Stimulated activated CD4-positive, alpha-beta T cell treated with anti-CD3 and anti-CD28 coated beads, Interleukin-12 subunit alpha, Interleukin-12 subunit beta, amount 100 ng/mL, for 48 hours (primary cell): ENCODE measurements at regions not wholly inside any gene's neighbourhood (a gene's known extent, or its start where the extent isn't known, plus 50 kb on each side); places are given as distances from the start of the nearest gene placed in this dataset.

ENCODE experiments used
- DNase-seq, 3 donors: peaks; one replicate each; pipeline ENCODE4 v3.0.0-alpha.2; 2020; ENCODE audit warnings: low read depth in 2 of 3, low spot score in 1 of 3

DNA sequence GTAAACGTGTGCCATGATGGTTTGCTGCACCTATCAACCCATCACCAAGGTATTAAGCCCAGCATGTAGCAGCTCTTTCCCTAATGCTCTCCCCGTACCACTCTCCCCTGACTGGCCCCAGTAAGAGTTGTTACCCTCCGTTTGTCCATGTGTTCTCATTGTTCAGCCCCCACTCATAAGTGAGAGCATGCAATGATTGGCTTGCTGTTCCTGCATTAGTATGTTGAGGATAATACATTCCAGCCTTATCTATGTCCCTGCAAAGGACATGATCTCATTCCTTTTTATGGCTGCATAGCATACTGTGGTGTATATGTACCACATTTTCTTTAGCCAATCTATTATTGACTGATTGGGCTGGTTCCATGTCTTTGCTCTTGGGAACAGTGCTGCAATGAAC is 1294.9 kb upstream of the CDH8 start:
- no peak for DNase-seq

GRCh38 chr16:63326736-63327339 is 1290.6 kb upstream of the CDH8 start:
- no peak for DNase-seq

GRCh38 chr16:63323722-63324705 is 1287.8 kb upstream of the CDH8 start:
- no peak for DNase-seq

- no peak for DNase-seq
These were observed 1286.8 kb upstream of the CDH8 start for GRCh38 chr16:63323055-63323454.

DNA sequence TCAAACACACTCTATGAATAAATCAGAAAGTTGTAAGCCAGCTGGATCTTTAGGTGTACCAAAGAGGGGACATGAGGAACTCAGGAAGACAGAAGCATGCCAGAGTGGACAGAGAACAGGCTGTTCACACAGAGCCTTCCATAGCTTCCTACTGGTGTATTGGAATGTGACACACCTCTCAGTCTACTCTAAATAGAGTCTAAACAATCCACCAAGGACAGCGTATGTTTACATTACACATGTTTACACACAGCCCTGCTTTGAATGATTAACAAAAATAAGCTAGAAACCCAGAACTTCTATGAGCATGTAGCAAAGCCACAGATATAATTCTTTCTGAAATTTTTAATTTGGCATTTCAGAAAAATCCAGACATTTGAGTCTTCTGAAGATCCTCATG is 1279.0 kb upstream of the CDH8 start:
- DNase-seq = no peak

DNA sequence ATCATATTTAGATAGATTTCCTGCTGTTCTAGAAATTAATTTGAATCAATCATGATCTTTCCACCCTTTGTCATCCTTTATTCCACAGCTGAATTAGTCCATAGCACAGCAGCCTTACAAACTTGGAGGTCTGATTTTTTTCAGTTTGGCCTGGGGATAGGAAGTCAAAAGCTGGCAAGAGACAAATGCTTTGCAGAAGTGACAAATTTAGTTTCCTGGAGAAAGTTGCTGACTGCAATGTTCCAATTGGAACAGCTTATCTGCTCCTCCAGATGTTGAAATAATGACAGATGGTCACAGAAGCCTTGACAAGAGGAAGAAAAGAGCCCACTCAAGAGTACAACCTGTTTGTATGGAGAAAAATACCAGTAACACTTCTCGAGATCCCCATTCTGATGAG is 1276.1 kb upstream of the CDH8 start:
- DNase-seq = no peak

GRCh38 chr16:63311313-63311712 is 1275.1 kb upstream of the CDH8 start:
- DNase-seq = no peak

GRCh38 chr16:63302811-63303210 is 1266.6 kb upstream of the CDH8 start:
- no peak for DNase-seq

GRCh38 chr16:63301349-63301748 is 1265.1 kb upstream of the CDH8 start:
- DNase-seq = no peak

GRCh38 chr16:63298993-63299392 is 1262.8 kb upstream of the CDH8 start:
- DNase-seq = no peak

GRCh38 chr16:63292036-63292435 is 1255.8 kb upstream of the CDH8 start:
- DNase-seq = no peak

GRCh38 chr16:63289834-63290460 is 1253.7 kb upstream of the CDH8 start:
- no peak for DNase-seq

DNA sequence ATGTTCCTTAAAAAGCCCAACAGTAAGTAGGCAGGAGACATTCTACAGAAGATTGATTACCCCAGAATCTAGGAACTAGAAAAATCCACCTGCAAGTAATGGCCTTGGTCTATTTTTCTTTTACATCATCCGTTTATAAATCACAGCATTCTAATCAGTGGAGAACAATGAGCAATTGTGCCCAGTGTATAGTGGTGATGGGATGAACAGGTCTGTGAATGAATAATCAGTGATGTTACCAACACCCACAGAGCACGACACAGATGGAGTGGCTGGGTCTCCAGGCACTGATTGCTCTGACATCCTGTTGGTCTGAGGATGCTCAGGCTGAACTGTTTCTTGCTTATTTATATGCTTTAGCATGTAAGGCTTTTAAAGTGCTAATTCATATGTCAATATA is 1251.2 kb upstream of the CDH8 start:
- DNase-seq = no peak

DNA sequence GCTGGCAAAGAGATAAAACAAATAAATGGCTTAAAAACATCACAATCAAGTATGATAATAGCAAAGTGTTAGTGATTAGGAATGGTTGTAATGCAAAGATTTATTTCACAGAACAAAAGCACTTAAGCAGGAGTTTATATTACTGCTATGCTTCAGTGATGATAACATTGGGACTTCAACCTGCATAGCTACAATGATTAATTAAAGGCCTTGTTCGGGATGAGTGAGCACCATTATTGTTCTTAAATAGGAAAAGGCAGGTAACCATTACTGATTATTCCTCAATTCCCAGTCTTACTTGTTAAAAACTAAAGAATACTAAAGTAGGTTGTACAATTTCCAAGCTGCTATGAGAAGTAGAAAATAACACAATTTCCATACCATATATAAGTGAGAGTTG is 1247.5 kb upstream of the CDH8 start:
- DNase-seq = no peak

GRCh38 chr16:63244631-63245030 is 1208.4 kb upstream of the CDH8 start:
- no peak for DNase-seq

DNA sequence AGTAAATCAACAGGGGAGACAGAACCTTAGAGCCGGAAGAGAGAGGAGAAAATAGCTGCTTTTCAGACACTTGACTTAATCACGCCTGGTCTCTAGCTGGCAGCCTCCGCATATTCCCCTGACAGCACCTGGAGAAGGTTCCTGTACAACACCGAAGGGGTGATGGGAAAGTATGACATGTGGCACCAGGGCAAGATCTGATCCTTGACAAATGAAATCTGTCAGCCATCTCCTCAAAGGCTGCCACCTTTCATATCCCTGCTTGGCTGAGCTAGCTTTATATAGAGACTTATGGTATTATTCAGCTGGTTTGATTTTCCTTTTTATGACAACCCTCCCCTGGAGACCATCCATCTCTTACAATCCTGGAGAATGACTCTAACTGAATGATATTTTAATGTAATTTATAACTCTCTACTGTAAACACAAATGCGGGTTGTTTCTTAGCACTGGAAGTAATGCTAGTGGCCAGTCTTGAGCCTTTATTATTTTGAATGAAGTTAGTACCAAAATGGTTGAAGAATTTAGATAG is 1205.3 kb upstream of the CDH8 start:
- no peak for DNase-seq

DNA sequence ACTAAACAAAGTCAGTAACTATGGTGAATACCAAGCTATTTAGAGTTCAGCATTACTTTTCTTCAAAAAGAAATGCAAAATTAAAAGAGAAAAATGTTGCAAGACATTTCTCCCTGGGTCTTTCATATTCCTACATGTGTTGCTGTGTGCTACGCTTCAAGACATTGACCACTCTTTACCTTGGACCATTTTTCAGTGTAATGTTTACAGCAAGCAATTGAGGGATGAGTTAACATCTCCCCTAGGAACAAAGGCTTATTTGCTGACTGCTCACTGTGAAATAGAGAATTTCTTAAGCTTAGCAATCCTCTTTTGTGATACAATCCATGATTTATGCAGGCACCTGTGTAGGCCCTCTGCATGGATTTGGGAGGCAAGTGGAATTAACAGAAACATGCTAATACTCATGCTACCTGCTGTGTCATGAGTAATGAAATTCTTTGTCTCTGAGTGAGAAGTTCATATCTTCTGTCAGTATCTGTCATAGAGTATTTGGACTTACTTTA is 1202.9 kb upstream of the CDH8 start:
- DNase-seq = no peak

DNA sequence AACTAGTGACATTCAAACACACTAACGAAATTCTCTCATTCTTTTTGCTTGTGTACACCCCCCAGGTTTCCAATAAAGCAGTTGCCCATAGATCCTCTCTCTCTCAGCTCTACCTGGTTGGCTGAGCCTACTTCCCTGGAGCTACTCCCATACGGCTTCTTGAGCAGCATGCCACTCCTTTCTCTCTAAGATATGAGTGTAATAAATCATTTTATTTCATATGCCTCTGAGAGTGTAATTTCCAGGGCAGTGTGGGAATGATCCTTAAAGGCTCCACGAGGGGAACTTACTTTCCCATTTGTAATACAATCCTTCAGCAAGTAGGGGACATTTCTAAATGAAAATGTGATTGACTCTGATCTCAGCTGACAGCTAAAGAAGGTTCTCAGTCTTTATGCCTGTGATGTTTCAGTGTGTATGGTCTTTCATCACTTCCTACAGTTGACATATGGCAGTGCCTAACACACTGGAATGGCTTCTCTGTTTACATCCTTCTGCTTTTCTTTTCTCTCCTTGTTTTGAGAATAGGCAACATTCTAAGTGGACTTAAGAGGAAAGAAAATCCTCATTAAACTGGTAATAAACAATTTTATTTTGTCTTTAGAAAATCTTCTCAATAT is 1194.3 kb upstream of the CDH8 start:
- no peak for DNase-seq

DNA sequence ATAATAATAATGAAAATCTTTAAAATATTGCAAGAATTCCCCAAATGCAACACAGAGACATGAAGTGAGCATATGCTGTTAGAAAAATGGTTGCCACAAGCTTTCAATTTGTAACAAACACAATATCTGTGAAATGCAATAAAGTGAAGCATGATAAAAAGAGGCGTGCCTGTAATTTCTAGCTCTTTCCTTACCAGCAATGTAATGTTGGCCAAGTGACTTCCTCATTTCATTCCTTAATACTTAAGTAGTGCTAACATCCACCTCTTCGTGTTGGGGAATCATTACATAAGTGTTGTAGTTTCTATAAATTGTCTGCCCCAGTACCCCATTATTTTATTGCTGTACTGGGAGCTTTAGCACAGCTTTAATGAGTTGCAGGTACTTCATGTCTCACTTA is 1192.0 kb upstream of the CDH8 start:
- DNase-seq = no peak

DNA sequence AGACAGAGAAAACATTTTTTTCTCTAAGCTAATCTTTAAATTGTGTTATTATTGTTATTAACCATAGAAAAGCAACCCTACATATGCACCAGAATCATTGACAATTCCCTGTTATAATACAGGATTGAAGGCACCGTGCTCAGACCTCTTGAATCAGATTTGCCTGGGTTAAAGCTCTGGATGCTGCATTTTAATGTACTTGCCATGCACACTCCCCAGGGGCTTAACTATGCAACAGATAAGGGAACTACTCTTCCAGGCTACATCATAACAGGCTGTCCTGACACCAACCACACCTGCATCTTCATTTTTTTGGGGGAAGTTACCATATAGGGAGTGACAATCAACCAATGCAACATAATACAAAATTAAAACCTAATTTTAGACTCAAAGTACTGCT is 1187.6 kb upstream of the CDH8 start:
- DNase-seq = no peak

DNA sequence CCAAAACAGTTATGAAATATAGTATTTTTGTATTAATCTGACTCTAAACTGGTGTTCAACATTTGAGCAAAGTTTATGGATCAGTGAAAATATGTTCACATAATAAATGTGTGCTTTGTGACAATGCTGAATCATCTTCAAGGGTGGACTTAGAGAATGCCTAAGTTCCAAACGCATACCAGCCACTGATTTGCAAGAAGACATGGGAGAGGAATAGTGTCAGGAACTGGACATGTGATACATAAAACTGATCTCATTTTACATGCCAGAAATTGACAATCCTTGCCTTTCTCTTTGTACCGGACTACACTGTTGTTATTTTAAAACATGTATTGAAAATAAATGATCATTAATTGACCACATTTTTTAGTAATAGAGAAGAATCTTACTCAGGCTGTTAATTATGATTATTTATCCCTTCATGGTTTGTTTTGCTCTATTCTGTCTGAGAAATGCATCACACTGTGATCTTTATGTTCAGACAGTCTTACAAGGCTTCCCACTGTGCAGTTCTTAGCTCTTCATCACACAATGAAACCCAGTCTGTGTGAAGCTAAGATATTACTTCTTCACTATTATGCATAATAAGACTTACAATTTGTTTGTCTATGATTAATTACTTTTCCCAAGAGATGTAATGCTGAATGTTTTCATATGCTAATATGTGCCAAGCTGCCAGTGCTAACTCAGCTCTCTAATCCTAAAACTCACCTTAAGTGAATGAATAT is 1180.6 kb upstream of the CDH8 start:
- DNase-seq = no peak
